Transverse colon (tissue), 4 donors: ENCODE measurements at regions not wholly inside any gene's neighbourhood (a gene's known extent, or its start where the extent isn't known, plus 50 kb on each side); places are given as distances from the start of the nearest gene placed in this dataset.

ENCODE experiments used
- DNase-seq: peaks from one replicate; pipeline ENCODE4 v3.0.0-alpha.2; 2019
- H3K27ac ChIP-seq, 4 donors: fragments of 200-600 bp; sonication (generic); 2 replicates each; pipeline ENCODE4 v1.5.1; 2016 to 2018; ENCODE audit warnings: inconsistent platforms in 4 of 4
- H3K27me3 ChIP-seq: fragments of 200-600 bp; sonication (generic); 2 replicates; pipeline ENCODE4 v1.5.1; 2017; ENCODE audit warnings: inconsistent platforms
- H3K36me3 ChIP-seq, 4 donors: fragments of 200-600 bp; sonication (generic); 2 replicates each; pipeline ENCODE4 v1.5.1; 2017 to 2019; ENCODE audit warnings: inconsistent platforms in 4 of 4
- H3K4me1 ChIP-seq, 4 donors: fragments of 200-600 bp; sonication (generic); 2 replicates each; pipeline ENCODE4 v1.5.1; 2017 to 2020; ENCODE audit warnings: inconsistent platforms in 4 of 4
- H3K4me3 ChIP-seq, 4 donors: fragments of 200-600 bp; sonication (generic); 1 replicate in 1 of 4; 2 replicates in 3 of 4; pipeline versions ENCODE4 v1.5.1 to v1.6.1; 2017 to 2019; ENCODE audit warnings: inconsistent platforms in 4 of 4
- H3K9me3 ChIP-seq, 2 donors: fragments of 200-600 bp; sonication (generic); 2 replicates each; pipeline ENCODE4 v1.5.1; 2017 to 2019; ENCODE audit warnings: inconsistent platforms in 2 of 2
- EP300 ChIP-seq: sonication (generic); formaldehyde crosslinking; IDR thresholded peaks from one replicate; pipeline ENCODE4 v1.6.1; 2017; ENCODE audit warnings: antibody characterized with exemption, low read depth
- POLR2A ChIP-seq: fragments of 450-650 bp; IDR thresholded peaks from one replicate; pipeline ENCODE4 v1.6.1; 2016; ENCODE audit warnings: antibody characterized with exemption, mild to moderate bottlenecking, moderate library complexity
- POLR2AphosphoS5 ChIP-seq, 3 donors: sonication (generic); formaldehyde crosslinking; IDR thresholded peaks; one replicate each; pipeline ENCODE4 v1.6.1; 2016; ENCODE audit warnings: antibody characterized with exemption in 3 of 3
- WGBS, 2 donors: methylation state at CpG; one replicate each; pipeline ENCODE4 v1.1.5; 2018; ENCODE audit warnings: low coverage in 1 of 2; 5-methylcytosine and 5-hydroxymethylcytosine counted together
- in situ Hi-C, 4 donors: fragments of 200-750 bp; cut with MboI; loops; one replicate each; pipeline versions ENCODE4 v1.15.0 to v1.15.1; 2017; ENCODE audit warnings: low sequenced_read_pairs in 3 of 4, low pct_ligation_motif_present in 1 of 4, low pct_unique_long_range_greater_than_20kb in 1 of 4
- intact Hi-C: fragments of 100-400 bp; cut with DNase I; formaldehyde crosslinking; loops from one replicate; pipeline ENCODE4 v1.15.1; 2023; ENCODE audit warnings: low total_unique reads
- TF ChIP-seq, protein P1 (sequence below), 5 experiments: fragments of 200-600 bp in 3 of 5; fragments of 450-650 bp in 2 of 5; sonication (generic) in 3 of 5; IDR thresholded peaks; 1 replicate in 2 of 5; 2 replicates in 3 of 5; pipeline ENCODE4 v1.5.1; 2016 to 2017; ENCODE audit warnings: antibody characterized with exemption in 5 of 5, inconsistent platforms in 3 of 5, mild to moderate bottlenecking in 2 of 5, moderate library complexity in 1 of 5

- intact Hi-C loops: no loop called here
These were observed 116.7 kb upstream of the TPM1 start for GRCh38 chr15:62925875-62926274.

DNA sequence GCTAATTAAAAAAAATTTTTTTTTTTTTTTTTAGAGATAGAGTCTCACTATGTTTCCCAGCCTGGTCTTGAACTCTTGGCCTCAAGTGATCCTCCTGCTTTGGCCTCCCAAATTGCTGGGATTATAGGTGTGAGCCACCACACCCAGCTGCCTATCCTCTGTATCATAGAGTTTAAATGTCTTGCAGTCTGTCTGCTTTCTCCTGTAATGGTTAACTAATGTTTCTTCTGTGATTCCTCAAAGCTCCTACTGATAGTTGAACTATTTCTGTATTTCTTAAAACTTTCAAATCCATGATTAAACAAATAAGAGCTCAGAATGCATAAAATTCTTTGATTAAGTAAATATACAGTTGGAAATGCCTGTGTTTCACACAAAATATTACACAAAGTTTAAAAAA, 115.4 kb upstream of the TPM1 start:
- DNase-seq: no peak
- Histone ChIP-seq H3K27me3 (no peaks in the 10 kb centered on the region), H3K36me3 (no peaks in the 10 kb centered on the region), H3K4me1 (peaks cover 0 to 3% (median 1%) of the 10 kb centered on the region in 4 donors), H3K9me3 (no peaks in the 10 kb centered on the region), H3K4me3 (no peak overlapping the region), H3K27ac (no peak overlapping the region)
- intact Hi-C loops: no loop called here
- in situ Hi-C loops: no loop called here
- TF ChIP-seq EP300 (no peak), POLR2A (no peak), POLR2AphosphoS5 (IDR thresholded peaks at IDR 0.05) (no peak)
- TF ChIP-seq, protein P1, sequence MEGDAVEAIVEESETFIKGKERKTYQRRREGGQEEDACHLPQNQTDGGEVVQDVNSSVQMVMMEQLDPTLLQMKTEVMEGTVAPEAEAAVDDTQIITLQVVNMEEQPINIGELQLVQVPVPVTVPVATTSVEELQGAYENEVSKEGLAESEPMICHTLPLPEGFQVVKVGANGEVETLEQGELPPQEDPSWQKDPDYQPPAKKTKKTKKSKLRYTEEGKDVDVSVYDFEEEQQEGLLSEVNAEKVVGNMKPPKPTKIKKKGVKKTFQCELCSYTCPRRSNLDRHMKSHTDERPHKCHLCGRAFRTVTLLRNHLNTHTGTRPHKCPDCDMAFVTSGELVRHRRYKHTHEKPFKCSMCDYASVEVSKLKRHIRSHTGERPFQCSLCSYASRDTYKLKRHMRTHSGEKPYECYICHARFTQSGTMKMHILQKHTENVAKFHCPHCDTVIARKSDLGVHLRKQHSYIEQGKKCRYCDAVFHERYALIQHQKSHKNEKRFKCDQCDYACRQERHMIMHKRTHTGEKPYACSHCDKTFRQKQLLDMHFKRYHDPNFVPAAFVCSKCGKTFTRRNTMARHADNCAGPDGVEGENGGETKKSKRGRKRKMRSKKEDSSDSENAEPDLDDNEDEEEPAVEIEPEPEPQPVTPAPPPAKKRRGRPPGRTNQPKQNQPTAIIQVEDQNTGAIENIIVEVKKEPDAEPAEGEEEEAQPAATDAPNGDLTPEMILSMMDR (IDR thresholded peaks at IDR 0.05): no peak

More at GRCh38 chr15:62925875-62926274, 116.7 kb upstream of the TPM1 start:
- no peaks in the 10 kb centered on the region for H3K27me3 ChIP-seq
- 89 to 100% methylated on average over 2 to 8 of the region's 8 CpGs for WGBS, 2 donors
- in situ Hi-C loops: no loop called here
- TF ChIP-seq, protein P1 (IDR thresholded peaks at IDR 0.05): no peak
- TF ChIP-seq POLR2A: no peak
- TF ChIP-seq EP300: no peak
- no peak for TF ChIP-seq POLR2AphosphoS5 (IDR thresholded peaks at IDR 0.05)
- DNase-seq: no peak
- H3K27ac ChIP-seq: no peak overlapping the region
- H3K9me3 ChIP-seq: no peaks in the 10 kb centered on the region
- peaks cover 0 to 13% (median 2%) of the 10 kb centered on the region in 4 donors for H3K4me1 ChIP-seq
- H3K36me3 ChIP-seq: no peaks in the 10 kb centered on the region
- H3K4me3 ChIP-seq: no peak overlapping the region

DNA sequence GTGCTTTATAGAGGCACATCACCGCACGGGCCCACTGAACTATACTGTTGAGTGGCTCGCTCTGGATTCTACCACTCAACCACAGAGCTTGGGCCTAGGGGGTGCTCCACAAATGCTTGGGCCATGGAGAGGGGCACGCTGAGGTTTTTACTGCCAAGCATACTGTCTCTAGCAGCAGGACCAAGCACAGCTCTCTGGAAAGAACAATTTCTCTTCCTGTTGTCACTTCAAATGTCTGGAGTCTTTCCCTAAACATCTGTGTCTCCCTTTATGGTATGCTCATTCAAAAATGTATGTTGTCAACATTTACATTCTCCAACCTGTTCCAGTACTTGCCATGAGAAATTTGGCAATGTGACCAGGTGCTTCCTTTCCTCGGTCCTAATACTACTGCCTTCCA, 114.7 kb upstream of the TPM1 start:
- 86 to 92% methylated on average over 4 to 5 of the region's 5 CpGs for WGBS, 2 donors
- peaks cover 0 to 3% (median under 1%) of the 10 kb centered on the region in 4 donors for H3K4me1 ChIP-seq
- no peak for DNase-seq
- no peaks in the 10 kb centered on the region for H3K9me3 ChIP-seq
- no peaks in the 10 kb centered on the region for H3K36me3 ChIP-seq
- no peaks in the 10 kb centered on the region for H3K27me3 ChIP-seq
- TF ChIP-seq POLR2AphosphoS5 (IDR thresholded peaks at IDR 0.05) (no peak), EP300 (no peak), POLR2A (no peak)
- TF ChIP-seq, protein P1 (IDR thresholded peaks at IDR 0.05): no peak
- H3K4me3 ChIP-seq: no peak overlapping the region
- intact Hi-C loops (no loop called here), in situ Hi-C loops (no loop called here)
- H3K27ac ChIP-seq: no peak overlapping the region

GRCh38 chr15:62928242-62928999, 114.1 kb upstream of the TPM1 start:
- Histone ChIP-seq H3K36me3 (no peaks in the 10 kb centered on the region), H3K4me3 (no peak overlapping the region), H3K27ac (no peak overlapping the region), H3K27me3 (no peaks in the 10 kb centered on the region), H3K9me3 (no peaks in the 10 kb centered on the region), H3K4me1 (peaks cover 0 to 5% (median 2%) of the 10 kb centered on the region in 4 donors)
- TF ChIP-seq POLR2AphosphoS5 (IDR thresholded peaks at IDR 0.05) (no peak), EP300 (no peak), POLR2A (no peak)
- TF ChIP-seq, protein P1 (IDR thresholded peaks at IDR 0.05): no peak
- in situ Hi-C loops: no loop called here
- no peak for DNase-seq
- intact Hi-C loops: no loop called here
- 64 to 88% methylated on average over 1 to 12 of the region's 12 CpGs for WGBS, 2 donors
